GM19043 (cell line): ENCODE measurements at regions not wholly inside any gene's neighbourhood (a gene's known extent, or its start where the extent isn't known, plus 50 kb on each side); places are given as distances from the start of the nearest gene placed in this dataset.
"Not testable (repeated sequence)": the region's sequence is repeated elsewhere in the genome, so short reads cannot be mapped to it uniquely, and the experiment has no call there.

ENCODE experiments used
- ATAC-seq: cut with Tn5 transposase; IDR thresholded peaks from one replicate; pipeline ENCODE4 v1.9.1; 2021; ENCODE audit warnings: low read depth; ENCODE audit not compliant: unreplicated experiment

- not testable (repeated sequence) for ATAC-seq
Measured at GRCh38 chr15:22303112-22303511, 155.6 kb upstream of the GOLGA6L22 start.
